C4-2B (cell line): ENCODE measurements at regions not wholly inside any gene's neighbourhood (a gene's known extent, or its start where the extent isn't known, plus 50 kb on each side); places are given as distances from the start of the nearest gene placed in this dataset.

Source experiments
- ZFX ChIP-seq: fragments of 450-650 bp; IDR thresholded peaks from 2 replicates; pipeline ENCODE4 v1.6.1; 2017
- TF ChIP-seq, protein P1 (sequence below): fragments of 450-650 bp; conservative IDR thresholded peaks from 2 replicates; pipeline ENCODE4 v1.5.1; 2017; ENCODE audit warnings: mild to moderate bottlenecking

- TF ChIP-seq, protein P1, sequence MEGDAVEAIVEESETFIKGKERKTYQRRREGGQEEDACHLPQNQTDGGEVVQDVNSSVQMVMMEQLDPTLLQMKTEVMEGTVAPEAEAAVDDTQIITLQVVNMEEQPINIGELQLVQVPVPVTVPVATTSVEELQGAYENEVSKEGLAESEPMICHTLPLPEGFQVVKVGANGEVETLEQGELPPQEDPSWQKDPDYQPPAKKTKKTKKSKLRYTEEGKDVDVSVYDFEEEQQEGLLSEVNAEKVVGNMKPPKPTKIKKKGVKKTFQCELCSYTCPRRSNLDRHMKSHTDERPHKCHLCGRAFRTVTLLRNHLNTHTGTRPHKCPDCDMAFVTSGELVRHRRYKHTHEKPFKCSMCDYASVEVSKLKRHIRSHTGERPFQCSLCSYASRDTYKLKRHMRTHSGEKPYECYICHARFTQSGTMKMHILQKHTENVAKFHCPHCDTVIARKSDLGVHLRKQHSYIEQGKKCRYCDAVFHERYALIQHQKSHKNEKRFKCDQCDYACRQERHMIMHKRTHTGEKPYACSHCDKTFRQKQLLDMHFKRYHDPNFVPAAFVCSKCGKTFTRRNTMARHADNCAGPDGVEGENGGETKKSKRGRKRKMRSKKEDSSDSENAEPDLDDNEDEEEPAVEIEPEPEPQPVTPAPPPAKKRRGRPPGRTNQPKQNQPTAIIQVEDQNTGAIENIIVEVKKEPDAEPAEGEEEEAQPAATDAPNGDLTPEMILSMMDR: no peak
- no peak for TF ChIP-seq ZFX
Measured at GRCh38 chr12:16796168-16796567, 190.2 kb upstream of the LMO3 start.
